WTC11 (cell line): ENCODE measurements at regions not wholly inside any gene's neighbourhood (a gene's known extent, or its start where the extent isn't known, plus 50 kb on each side); places are given as distances from the start of the nearest gene placed in this dataset.

Source experiments
- ATAC-seq: fragments of 200-7000 bp; cut with Tn5 transposase; 2 replicates; pipeline ENCODE4 v1.10.0; 2021; ENCODE audit warnings: mild to moderate bottlenecking, moderate library complexity
- CTCF ChIA-PET: fragments of 300-600 bp; sonication (Branson Sonifier 250); formaldehyde crosslinking; loops from one replicate; lab custom pipeline; 2021; ENCODE audit warnings: antibody characterized with exemption; lab: Charles Lee
- POLR2A ChIA-PET: fragments of 350-600 bp; sonication (Branson Sonifier 250); formaldehyde crosslinking; loops from one replicate; lab custom pipeline; 2021; ENCODE audit warnings: antibody characterized with exemption; lab: Charles Lee
- DNase-seq: peaks from one replicate; pipeline ENCODE4 v3.0.0; 2021; ENCODE audit warnings: low spot score
- H3K27ac Mint-ChIP-seq: 2 replicates; pipeline ENCODE4 v1.8.0; 2021; ENCODE audit warnings: mixed read lengths
- H3K27me3 Mint-ChIP-seq: 2 replicates; pipeline ENCODE4 v1.8.0; 2021; ENCODE audit warnings: low read depth, mild to moderate bottlenecking, moderate library complexity, mixed read lengths
- H3K36me3 Mint-ChIP-seq: 2 replicates; pipeline ENCODE4 v1.8.0; 2021; ENCODE audit warnings: mixed read lengths
- H3K4me1 Mint-ChIP-seq: 2 replicates; pipeline ENCODE4 v1.8.0; 2022; ENCODE audit warnings: mixed read lengths
- H3K4me3 Mint-ChIP-seq: 2 replicates; pipeline ENCODE4 v1.8.0; 2021; ENCODE audit warnings: mild to moderate bottlenecking, moderate library complexity, mixed read lengths
- H3K9me3 Mint-ChIP-seq: 2 replicates; pipeline ENCODE4 v1.8.0; 2021; ENCODE audit warnings: mixed read lengths
- ARID4B ChIP-seq: sonication (generic); formaldehyde crosslinking; IDR thresholded peaks from 2 replicates; pipeline ENCODE4 v1.8.0; 2023; ENCODE audit warnings: missing genetic modification reagents, mild to moderate bottlenecking, borderline replicate concordance
- E2F5 ChIP-seq: sonication (generic); formaldehyde crosslinking; IDR thresholded peaks from 2 replicates; pipeline ENCODE4 v1.8.1; 2022; ENCODE audit warnings: mild to moderate bottlenecking, moderate library complexity, missing genetic modification reagents
- GABPB1 ChIP-seq: sonication (generic); formaldehyde crosslinking; IDR thresholded peaks from 2 replicates; pipeline ENCODE4 v1.8.1; 2023; ENCODE audit warnings: mild to moderate bottlenecking, missing genetic modification reagents
- IRF2 ChIP-seq: sonication (generic); formaldehyde crosslinking; IDR thresholded peaks from 2 replicates; pipeline ENCODE4 v1.8.0; 2022; ENCODE audit warnings: low read depth, missing genetic modification reagents, borderline replicate concordance
- MAX ChIP-seq: sonication (generic); formaldehyde crosslinking; IDR thresholded peaks from 2 replicates; pipeline ENCODE4 v1.8.0; 2022; ENCODE audit warnings: mild to moderate bottlenecking, missing genetic modification reagents
- NFATC4 ChIP-seq: fragments of 250-450 bp; sonication (Bioruptor Pico); IDR thresholded peaks from 2 replicates; pipeline ENCODE4 v1.9.0; 2021; ENCODE audit warnings: mild to moderate bottlenecking
- NFYB ChIP-seq: sonication (generic); formaldehyde crosslinking; conservative IDR thresholded peaks from 2 replicates; pipeline ENCODE4 v1.8.0; 2022; ENCODE audit warnings: low read depth, missing genetic modification reagents
- NR1H2 ChIP-seq: sonication (generic); formaldehyde crosslinking; IDR thresholded peaks from 2 replicates; pipeline ENCODE4 v1.9.0; 2021; ENCODE audit warnings: mild to moderate bottlenecking, moderate library complexity, missing genetic modification reagents
- NR2C2 ChIP-seq: sonication (generic); formaldehyde crosslinking; IDR thresholded peaks from 2 replicates; pipeline ENCODE4 v1.8.0; 2022; ENCODE audit warnings: mild to moderate bottlenecking, missing genetic modification reagents
- PREB ChIP-seq: sonication (generic); formaldehyde crosslinking; IDR thresholded peaks from 2 replicates; pipeline ENCODE4 v1.8.1; 2022; ENCODE audit warnings: mild to moderate bottlenecking, missing genetic modification reagents, moderate library complexity, borderline replicate concordance
- PRRX2 ChIP-seq: fragments of 250-450 bp; sonication (Bioruptor Pico); IDR thresholded peaks from 2 replicates; pipeline ENCODE4 v1.8.0; 2021; ENCODE audit warnings: mild to moderate bottlenecking
- SMAD4 ChIP-seq: sonication (generic); formaldehyde crosslinking; IDR thresholded peaks from 2 replicates; pipeline ENCODE4 v1.8.0; 2022; ENCODE audit warnings: mild to moderate bottlenecking, missing genetic modification reagents
- SP1 ChIP-seq: sonication (generic); formaldehyde crosslinking; conservative IDR thresholded peaks from 2 replicates; pipeline ENCODE4 v1.8.1; 2022; ENCODE audit warnings: missing genetic modification reagents
- ZNF232 ChIP-seq: sonication (generic); formaldehyde crosslinking; IDR thresholded peaks from 2 replicates; pipeline ENCODE4 v1.8.0; 2022; ENCODE audit warnings: mild to moderate bottlenecking, missing genetic modification reagents
- ZNF317 ChIP-seq: sonication (generic); formaldehyde crosslinking; IDR thresholded peaks from 2 replicates; pipeline ENCODE4 v1.8.1; 2023; ENCODE audit warnings: low read depth, mild to moderate bottlenecking, moderate library complexity, missing genetic modification reagents, borderline replicate concordance
- ZNF423 ChIP-seq: fragments of 250-450 bp; sonication (Bioruptor Pico); IDR thresholded peaks from 2 replicates; pipeline ENCODE4 v2.1.2; 2022; ENCODE audit warnings: mild to moderate bottlenecking, moderate library complexity
- ZNF512 ChIP-seq: sonication (generic); formaldehyde crosslinking; IDR thresholded peaks from 2 replicates; pipeline ENCODE4 v1.8.1; 2022; ENCODE audit warnings: missing genetic modification reagents, borderline replicate concordance
- ZNF671 ChIP-seq: fragments of 250-450 bp; sonication (Bioruptor Pico); IDR thresholded peaks from 2 replicates; pipeline ENCODE4 v1.8.0; 2021; ENCODE audit warnings: mild to moderate bottlenecking
- ZSCAN18 ChIP-seq: fragments of 250-450 bp; sonication (Bioruptor Pico); IDR thresholded peaks from 2 replicates; pipeline ENCODE4 v2.1.2; 2022; ENCODE audit warnings: mild to moderate bottlenecking, moderate library complexity
- TF ChIP-seq, protein P1 (sequence below): sonication (generic); formaldehyde crosslinking; IDR thresholded peaks from 2 replicates; pipeline ENCODE4 v1.8.0; 2022; ENCODE audit warnings: missing genetic modification reagents
- TF ChIP-seq, protein P2 (sequence below): sonication (generic); formaldehyde crosslinking; IDR thresholded peaks from 2 replicates; pipeline ENCODE4 v1.8.1; 2023; ENCODE audit warnings: mild to moderate bottlenecking, missing genetic modification reagents, moderate library complexity

DNA sequence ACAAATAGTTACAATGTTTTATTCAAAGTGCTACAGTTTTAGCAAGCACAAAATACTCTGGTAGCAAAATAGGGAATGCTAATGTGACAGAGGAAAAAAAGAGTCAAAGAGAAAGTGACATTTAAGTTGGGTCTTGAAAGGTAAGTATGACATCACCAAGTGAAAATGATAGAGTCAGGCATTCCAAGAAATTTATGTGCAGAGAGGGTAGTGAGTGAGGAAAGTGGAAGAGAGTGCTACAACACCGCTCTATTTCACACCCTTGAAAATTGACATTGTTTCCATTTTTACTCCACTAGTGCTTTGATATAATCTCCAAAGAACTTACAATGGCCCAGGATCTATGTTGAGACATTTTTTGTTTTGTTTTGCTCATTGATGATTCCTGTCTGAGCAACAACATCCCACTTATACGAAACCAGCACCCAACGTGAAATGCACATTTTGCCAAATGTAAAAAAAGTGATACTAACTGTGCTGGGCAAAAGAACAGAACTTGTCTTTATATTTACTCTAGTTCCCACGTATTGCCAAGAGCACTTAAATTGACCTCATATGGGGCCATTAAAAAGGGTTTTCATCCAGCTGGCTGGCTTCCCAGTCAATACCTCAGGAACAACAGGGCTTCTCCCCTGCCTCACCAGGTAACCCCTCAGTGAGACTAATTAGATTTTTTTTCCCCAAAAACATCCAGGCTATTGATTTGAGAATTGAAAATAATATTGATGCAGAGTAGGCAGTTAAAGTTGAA is 206.3 kb upstream of the NR5A2 start (continued):
- TF ChIP-seq GABPB1 (CRISPR knock-in tag) (no peak), ZNF512 (CRISPR knock-in tag) (no peak), NFYB (CRISPR knock-in tag) (no peak), PREB (CRISPR knock-in tag) (no peak), NR2C2 (CRISPR knock-in tag) (no peak), SP1 (CRISPR knock-in tag) (no peak), ZNF423 (CRISPR knock-in tag) (no peak), ZSCAN18 (CRISPR knock-in tag) (no peak), ARID4B (CRISPR knock-in tag) (no peak), ZNF317 (CRISPR knock-in tag) (no peak)

DNA sequence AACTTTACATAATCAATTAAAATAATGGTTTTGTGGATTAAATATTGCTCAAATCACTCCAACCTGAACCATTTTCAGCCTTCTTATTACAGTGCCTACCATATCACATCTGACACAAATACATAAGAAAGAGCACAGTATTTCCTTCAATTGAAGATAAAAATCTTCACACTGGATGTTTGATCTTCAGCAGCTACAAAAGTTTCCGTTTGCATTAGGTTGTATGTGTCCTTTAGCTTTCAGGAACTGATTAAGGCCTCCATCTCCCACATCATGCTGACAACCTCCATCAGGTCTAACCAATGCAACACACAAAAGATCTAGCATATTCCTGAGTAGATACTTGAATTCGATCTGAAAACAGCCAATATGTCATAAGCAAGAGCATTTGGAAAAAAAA is 195.1 kb upstream of the NR5A2 start:
- ChIA-PET CTCF (no interaction called here), POLR2A (interaction anchor here (0.6 kb wide), 1 partner anchor 38 kb away, joined by 3 read pairs; no protein-coding TSS in a partner anchor)
- Mint-ChIP-seq H3K36me3 (0 out of 2 replicates have a peak, but pooled peaks cover 2% of the 10 kb centered on the region), H3K9me3 (peaks cover 16% of the 10 kb centered on the region), H3K4me3 (no peak overlapping the region), H3K27me3 (no peaks in the 10 kb centered on the region; the same call in 1 of the 2 replicates), H3K27ac (no peak overlapping the region), H3K4me1 (no peaks in the 10 kb centered on the region)
- no peak for DNase-seq
- no peak for ATAC-seq
- no peak for TF ChIP-seq MAX
- TF ChIP-seq ZNF232 (CRISPR knock-in tag): no peak
- TF ChIP-seq, protein P1, sequence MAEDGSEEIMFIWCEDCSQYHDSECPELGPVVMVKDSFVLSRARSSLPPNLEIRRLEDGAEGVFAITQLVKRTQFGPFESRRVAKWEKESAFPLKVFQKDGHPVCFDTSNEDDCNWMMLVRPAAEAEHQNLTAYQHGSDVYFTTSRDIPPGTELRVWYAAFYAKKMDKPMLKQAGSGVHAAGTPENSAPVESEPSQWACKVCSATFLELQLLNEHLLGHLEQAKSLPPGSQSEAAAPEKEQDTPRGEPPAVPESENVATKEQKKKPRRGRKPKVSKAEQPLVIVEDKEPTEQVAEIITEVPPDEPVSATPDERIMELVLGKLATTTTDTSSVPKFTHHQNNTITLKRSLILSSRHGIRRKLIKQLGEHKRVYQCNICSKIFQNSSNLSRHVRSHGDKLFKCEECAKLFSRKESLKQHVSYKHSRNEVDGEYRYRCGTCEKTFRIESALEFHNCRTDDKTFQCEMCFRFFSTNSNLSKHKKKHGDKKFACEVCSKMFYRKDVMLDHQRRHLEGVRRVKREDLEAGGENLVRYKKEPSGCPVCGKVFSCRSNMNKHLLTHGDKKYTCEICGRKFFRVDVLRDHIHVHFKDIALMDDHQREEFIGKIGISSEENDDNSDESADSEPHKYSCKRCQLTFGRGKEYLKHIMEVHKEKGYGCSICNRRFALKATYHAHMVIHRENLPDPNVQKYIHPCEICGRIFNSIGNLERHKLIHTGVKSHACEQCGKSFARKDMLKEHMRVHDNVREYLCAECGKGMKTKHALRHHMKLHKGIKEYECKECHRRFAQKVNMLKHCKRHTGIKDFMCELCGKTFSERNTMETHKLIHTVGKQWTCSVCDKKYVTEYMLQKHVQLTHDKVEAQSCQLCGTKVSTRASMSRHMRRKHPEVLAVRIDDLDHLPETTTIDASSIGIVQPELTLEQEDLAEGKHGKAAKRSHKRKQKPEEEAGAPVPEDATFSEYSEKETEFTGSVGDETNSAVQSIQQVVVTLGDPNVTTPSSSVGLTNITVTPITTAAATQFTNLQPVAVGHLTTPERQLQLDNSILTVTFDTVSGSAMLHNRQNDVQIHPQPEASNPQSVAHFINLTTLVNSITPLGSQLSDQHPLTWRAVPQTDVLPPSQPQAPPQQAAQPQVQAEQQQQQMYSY (CRISPR knock-in tag): no peak
- no peak for TF ChIP-seq SMAD4 (CRISPR knock-in tag)
- TF ChIP-seq IRF2: no peak
- no peak for TF ChIP-seq NR1H2 (CRISPR knock-in tag)
- TF ChIP-seq PRRX2 (CRISPR knock-in tag): no peak
- no peak for TF ChIP-seq NFATC4 (CRISPR knock-in tag)
- TF ChIP-seq E2F5 (CRISPR knock-in tag): no peak
- TF ChIP-seq, protein P2, sequence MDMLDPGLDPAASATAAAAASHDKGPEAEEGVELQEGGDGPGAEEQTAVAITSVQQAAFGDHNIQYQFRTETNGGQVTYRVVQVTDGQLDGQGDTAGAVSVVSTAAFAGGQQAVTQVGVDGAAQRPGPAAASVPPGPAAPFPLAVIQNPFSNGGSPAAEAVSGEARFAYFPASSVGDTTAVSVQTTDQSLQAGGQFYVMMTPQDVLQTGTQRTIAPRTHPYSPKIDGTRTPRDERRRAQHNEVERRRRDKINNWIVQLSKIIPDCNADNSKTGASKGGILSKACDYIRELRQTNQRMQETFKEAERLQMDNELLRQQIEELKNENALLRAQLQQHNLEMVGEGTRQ (CRISPR knock-in tag): no peak
- TF ChIP-seq ZNF671: no peak
